Rectal smooth muscle tissue (tissue), 1 donor: ENCODE measurements at regions not wholly inside any gene's neighbourhood (a gene's known extent, or its start where the extent isn't known, plus 50 kb on each side); places are given as distances from the start of the nearest gene placed in this dataset.

Experiments used
- H3K27ac ChIP-seq: one replicate; pipeline ENCODE4 v1.7.0; 2013; ENCODE audit warnings: low read depth, low read length, inconsistent platforms
- H3K27me3 ChIP-seq: one replicate; pipeline ENCODE4 v1.7.0; 2013; ENCODE audit warnings: low read length; ENCODE audit not compliant: control insufficient read depth, insufficient read depth
- H3K36me3 ChIP-seq: one replicate; pipeline ENCODE4 v1.7.0; 2013; ENCODE audit warnings: low read length; ENCODE audit not compliant: control insufficient read depth, insufficient read depth
- H3K4me1 ChIP-seq: one replicate; pipeline ENCODE4 v1.7.0; 2013; ENCODE audit warnings: low read length; ENCODE audit not compliant: control insufficient read depth, insufficient read depth
- H3K4me3 ChIP-seq: one replicate; pipeline ENCODE4 v1.7.0; 2013; ENCODE audit warnings: low read length
- H3K9ac ChIP-seq: one replicate; pipeline ENCODE4 v1.7.0; 2013; ENCODE audit warnings: low read length

- no peak overlapping the region for H3K4me3 ChIP-seq
- no peak overlapping the region for H3K9ac ChIP-seq
- no peaks in the 10 kb centered on the region for H3K36me3 ChIP-seq
- H3K4me1 ChIP-seq = no peaks in the 10 kb centered on the region
- no peak overlapping the region for H3K27ac ChIP-seq
- peaks cover 3% of the 10 kb centered on the region for H3K27me3 ChIP-seq
Observed at GRCh38 chrX:39850630-39851152, 247.1 kb downstream of the BCOR start.

- Histone ChIP-seq H3K36me3 (no peaks in the 10 kb centered on the region), H3K27me3 (peaks cover 3% of the 10 kb centered on the region), H3K27ac (no peak overlapping the region), H3K4me3 (no peak overlapping the region), H3K9ac (no peak overlapping the region), H3K4me1 (no peaks in the 10 kb centered on the region)
Observed at GRCh38 chrX:39851745-39852455, 245.9 kb downstream of the BCOR start.

GRCh38 chrX:39852491-39852890, 245.3 kb downstream of the BCOR start:
- Histone ChIP-seq H3K4me3 (no peak overlapping the region), H3K4me1 (no peaks in the 10 kb centered on the region), H3K27me3 (peaks cover 3% of the 10 kb centered on the region), H3K9ac (no peak overlapping the region), H3K27ac (no peak overlapping the region), H3K36me3 (no peaks in the 10 kb centered on the region)

- H3K27me3 ChIP-seq = peaks cover 3% of the 10 kb centered on the region
Observed at GRCh38 chrX:39853417-39854030, 244.2 kb downstream of the BCOR start.

GRCh38 chrX:39854772-39855747, 242.7 kb downstream of the BCOR start:
- Histone ChIP-seq H3K9ac (no peak overlapping the region), H3K27ac (no peak overlapping the region), H3K36me3 (no peaks in the 10 kb centered on the region), H3K27me3 (peaks cover 3% of the 10 kb centered on the region), H3K4me1 (no peaks in the 10 kb centered on the region), H3K4me3 (no peak overlapping the region)

More at GRCh38 chrX:39853417-39854030, 244.2 kb downstream of the BCOR start:
- Histone ChIP-seq H3K27ac (no peak overlapping the region), H3K4me3 (no peak overlapping the region), H3K36me3 (no peaks in the 10 kb centered on the region), H3K4me1 (no peaks in the 10 kb centered on the region), H3K9ac (no peak overlapping the region)

- Histone ChIP-seq H3K4me1 (no peaks in the 10 kb centered on the region), H3K36me3 (no peaks in the 10 kb centered on the region), H3K4me3 (no peak overlapping the region), H3K27me3 (peaks cover 3% of the 10 kb centered on the region), H3K27ac (no peak overlapping the region), H3K9ac (no peak overlapping the region)
Observed at GRCh38 chrX:39855748-39856129, 242.0 kb downstream of the BCOR start.

- H3K4me1 ChIP-seq = no peaks in the 10 kb centered on the region
Observed at GRCh38 chrX:39856472-39857121, 241.2 kb downstream of the BCOR start.

GRCh38 chrX:39857780-39858179, 240.0 kb downstream of the BCOR start:
- Histone ChIP-seq H3K4me3 (no peak overlapping the region), H3K4me1 (no peaks in the 10 kb centered on the region), H3K27me3 (no peaks in the 10 kb centered on the region), H3K36me3 (no peaks in the 10 kb centered on the region), H3K9ac (no peak overlapping the region), H3K27ac (no peak overlapping the region)

More at GRCh38 chrX:39856472-39857121, 241.2 kb downstream of the BCOR start:
- Histone ChIP-seq H3K9ac (no peak overlapping the region), H3K36me3 (no peaks in the 10 kb centered on the region), H3K4me3 (no peak overlapping the region), H3K27ac (no peak overlapping the region), H3K27me3 (no peaks in the 10 kb centered on the region)

GRCh38 chrX:39859991-39860861, 237.5 kb downstream of the BCOR start:
- Histone ChIP-seq H3K27ac (no peak overlapping the region), H3K36me3 (no peaks in the 10 kb centered on the region), H3K4me3 (no peak overlapping the region), H3K9ac (no peak overlapping the region), H3K4me1 (no peaks in the 10 kb centered on the region), H3K27me3 (no peaks in the 10 kb centered on the region)

GRCh38 chrX:39862963-39863362, 234.8 kb downstream of the BCOR start:
- Histone ChIP-seq H3K36me3 (no peaks in the 10 kb centered on the region), H3K4me1 (no peaks in the 10 kb centered on the region), H3K9ac (no peak overlapping the region), H3K27ac (no peak overlapping the region), H3K27me3 (no peaks in the 10 kb centered on the region), H3K4me3 (no peak overlapping the region)

GRCh38 chrX:39866229-39866628, 231.5 kb downstream of the BCOR start:
- no peaks in the 10 kb centered on the region for H3K27me3 ChIP-seq
- no peak overlapping the region for H3K9ac ChIP-seq
- H3K27ac ChIP-seq = no peak overlapping the region
- H3K4me1 ChIP-seq = no peaks in the 10 kb centered on the region
- no peaks in the 10 kb centered on the region for H3K36me3 ChIP-seq
- H3K4me3 ChIP-seq = no peak overlapping the region
